DMS53 treated with DMSO at 0.1 percent for 48 hours (cell line): ENCODE measurements at regions not wholly inside any gene's neighbourhood (a gene's known extent, or its start where the extent isn't known, plus 50 kb on each side); places are given as distances from the start of the nearest gene placed in this dataset.

Experiments
- DNase-seq: peaks from one replicate; lab custom pipeline; 2025; ENCODE audit not compliant: unreplicated experiment; lab: John Stamatoyannopoulos, UW

GRCh38 chr15:67892559-67893377 lies 52.9 kb upstream of the RNU6-1 start:
- DNase-seq: no peak

GRCh38 chr15:67895237-67895636 lies 55.4 kb upstream of the RNU6-1 start:
- no peak for DNase-seq

- no peak for DNase-seq
Observed at GRCh38 chr15:67897646-67898339, 57.9 kb upstream of the RNU6-1 start.

DNA sequence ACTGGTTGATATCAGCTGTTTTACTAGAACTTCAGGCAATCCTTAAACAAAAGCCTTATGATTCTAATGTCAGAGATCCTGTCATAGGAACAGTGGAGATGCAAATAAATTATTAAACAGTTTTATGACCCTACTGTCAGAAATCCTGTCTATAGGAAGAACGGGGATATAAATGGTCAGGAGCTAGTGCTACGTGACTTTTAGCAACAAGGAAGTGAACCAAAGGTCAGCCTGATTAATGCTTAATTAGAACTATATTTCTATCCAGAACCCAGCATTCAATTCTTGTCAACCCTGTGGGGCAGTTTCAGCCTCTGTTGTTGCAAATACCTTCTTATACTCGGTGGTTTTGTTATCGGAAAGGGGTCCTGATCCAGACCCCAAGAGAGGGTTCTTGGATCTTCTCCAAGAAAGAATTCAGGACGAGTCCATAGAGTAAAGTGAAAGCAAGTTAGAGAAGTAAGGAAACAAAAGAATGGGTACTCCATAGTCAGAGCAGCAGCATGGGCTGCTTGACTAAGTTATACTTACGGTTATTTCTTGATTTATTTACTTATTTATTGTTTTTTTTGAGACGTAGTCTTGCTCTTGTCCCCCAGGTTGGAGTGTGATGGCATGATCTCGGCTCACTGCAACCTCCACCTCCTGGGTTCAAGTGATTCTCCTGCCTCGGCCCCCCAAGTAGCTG lies 59.9 kb upstream of the RNU6-1 start:
- no peak for DNase-seq

DNA sequence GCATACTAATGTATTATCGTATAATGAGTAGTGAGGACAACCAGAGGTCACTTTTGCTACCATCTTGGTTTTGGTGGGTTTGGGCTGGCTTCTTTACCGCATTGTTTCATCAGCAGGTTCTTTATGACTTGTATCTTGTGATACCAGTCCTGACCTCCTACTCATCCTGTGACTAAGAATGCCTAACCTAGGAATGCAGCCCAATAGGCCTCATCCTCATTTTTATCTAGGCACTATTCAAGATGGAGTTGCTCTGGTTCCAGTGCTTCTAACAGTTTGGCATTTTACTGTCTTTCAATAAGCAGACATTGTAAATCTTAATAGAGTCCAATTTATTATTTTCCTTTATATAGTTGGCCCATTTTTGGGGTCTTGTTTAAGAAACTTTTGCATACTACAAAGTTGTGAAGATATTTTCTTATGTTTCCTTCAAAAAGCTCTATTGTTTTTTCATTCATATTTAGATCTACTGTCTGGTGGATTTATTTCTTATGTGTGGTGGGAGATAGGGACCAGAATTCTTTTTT lies 60.8 kb upstream of the RNU6-1 start:
- DNase-seq: no peak

DNA sequence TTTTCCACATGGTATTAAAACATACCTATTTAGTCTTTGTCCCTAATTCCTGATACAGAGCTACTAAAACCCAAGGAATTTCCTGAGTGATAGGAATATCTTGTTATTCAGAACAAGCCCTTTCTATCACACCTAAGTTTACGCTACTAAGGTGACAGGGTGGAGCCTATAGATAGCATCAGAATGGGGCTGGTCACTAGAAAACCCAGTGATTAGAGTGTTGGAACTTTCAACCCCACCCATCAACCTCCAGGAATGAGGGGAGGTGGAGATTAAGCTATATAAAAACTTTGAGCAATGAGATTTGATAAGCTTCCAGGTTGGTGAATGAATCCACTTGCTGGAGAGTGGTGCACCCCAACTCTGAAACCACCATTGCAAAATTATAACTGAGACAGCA lies 62.1 kb upstream of the RNU6-1 start:
- no peak for DNase-seq

DNA sequence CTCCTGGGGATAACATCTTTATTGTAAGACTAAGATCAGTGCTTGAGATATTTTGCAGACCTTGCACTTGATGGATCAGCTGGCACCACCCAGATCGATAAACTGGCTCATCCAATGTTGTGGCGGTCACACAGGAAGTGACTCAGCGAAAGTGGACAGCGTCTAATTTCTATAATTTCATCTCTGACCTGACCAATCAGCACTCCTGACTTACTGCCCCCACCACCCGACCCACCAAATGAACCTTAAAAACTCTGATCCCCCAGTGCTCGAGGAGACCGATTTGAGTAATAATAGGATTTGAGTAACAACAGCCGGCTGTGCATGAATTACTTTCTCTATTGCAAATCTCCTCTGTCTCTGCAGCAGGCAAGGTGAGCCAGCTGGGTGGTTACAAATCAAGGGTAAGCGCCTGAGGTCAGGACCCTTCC lies 62.7 kb upstream of the RNU6-1 start:
- DNase-seq: no peak

DNA sequence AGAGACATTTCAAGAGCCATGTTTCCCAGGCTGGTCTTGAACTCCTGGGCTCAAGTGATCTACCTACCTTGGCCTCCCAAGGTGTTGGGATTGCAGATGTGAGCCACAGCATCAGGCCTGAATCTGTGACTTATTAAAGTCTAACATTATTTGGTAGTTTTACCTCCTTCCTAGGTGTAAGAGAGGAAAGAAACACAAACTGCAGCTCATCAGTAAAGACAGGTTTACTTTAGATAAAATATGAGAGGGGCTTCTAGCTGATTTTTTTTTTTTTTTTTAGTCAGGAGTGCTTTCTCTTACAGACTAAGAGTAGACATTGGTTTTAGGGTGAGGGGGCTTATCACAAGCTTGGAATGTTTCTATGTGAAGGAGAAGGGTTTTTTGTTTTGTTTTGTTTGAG lies 63.9 kb upstream of the RNU6-1 start:
- DNase-seq: no peak

GRCh38 chr15:67905628-67906027 lies 65.8 kb upstream of the RNU6-1 start:
- DNase-seq: no peak

DNA sequence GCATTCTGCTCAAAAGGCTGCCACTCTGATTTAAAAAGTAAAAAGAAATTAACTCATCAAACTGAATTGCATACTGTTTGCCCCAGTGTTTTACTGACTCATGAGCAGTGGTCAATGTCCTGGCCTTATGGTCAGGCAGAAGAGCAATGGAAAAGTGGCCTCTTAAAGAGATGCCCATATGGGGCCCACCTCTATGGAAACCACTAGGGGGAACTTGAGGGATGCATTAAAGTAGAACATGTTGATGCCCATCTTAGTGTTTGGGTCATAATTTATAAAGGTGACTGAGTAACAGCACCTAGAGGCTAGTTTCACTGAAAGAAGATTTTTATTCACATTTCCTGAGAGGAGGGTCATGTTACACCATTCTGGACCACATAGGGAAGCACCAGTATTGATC lies 66.5 kb upstream of the RNU6-1 start:
- no peak for DNase-seq

DNA sequence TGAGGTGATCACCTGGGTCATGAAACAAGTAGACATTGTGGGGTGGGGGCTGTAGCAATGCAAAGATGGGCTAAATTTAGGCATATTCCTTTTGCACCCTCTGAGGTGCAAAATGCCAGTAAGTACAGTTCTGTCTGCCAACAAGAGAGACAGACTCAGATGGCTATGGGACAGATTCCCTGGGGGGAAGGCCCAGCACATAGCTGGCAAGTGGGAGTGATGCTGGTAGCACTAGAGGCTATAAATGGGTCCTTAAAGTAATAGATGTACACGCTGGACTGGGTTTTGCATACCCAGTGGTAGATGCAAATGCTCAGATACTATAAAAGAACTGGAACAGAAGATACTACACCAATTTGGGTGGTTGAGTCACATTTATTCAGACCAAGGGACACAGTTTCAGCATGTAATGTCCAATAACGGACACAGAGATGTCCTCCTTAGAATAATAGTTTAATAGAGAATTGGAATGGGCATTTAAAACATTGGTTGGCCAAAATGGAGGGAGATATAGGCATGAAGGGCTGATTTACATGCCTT lies 67.4 kb upstream of the RNU6-1 start:
- DNase-seq: no peak

DNA sequence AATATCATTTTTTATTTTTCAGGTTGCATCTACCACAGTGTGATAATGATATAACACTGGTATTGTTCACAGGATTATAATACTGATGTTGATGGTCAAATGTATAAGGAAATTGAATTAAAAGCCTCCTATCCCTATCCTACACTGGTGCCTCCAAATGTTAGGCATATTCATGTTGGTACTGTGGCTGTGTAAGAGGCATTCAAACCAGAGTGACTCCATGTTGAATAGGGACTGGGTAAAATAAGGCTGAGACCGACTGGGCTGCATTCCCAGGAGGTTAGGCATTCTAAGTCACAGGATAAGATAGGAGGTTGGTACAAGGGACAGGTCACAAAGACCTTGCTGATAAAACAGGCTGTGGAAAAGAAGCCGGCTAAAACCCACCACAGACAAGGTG lies 68.9 kb upstream of the RNU6-1 start:
- no peak for DNase-seq

DNA sequence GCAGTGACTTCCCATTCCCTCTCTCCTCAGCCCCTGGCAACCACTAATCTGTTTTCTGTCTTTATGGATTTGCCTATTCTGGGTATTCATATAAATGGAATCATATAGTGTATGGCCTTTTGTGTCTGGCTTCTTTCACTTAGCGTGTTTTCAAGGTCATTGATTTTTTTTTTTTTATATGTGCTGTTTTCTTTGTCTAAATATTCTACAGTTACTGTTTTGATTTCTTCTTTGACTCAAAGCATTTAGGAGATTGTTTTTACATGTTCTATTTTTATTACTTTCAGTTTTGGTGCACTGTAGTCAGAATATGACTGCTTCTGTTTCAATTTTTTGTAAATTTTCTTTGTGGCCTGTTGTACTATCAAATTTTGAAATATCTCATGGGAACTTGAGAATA lies 71.9 kb upstream of the RNU6-1 start:
- no peak for DNase-seq

DNA sequence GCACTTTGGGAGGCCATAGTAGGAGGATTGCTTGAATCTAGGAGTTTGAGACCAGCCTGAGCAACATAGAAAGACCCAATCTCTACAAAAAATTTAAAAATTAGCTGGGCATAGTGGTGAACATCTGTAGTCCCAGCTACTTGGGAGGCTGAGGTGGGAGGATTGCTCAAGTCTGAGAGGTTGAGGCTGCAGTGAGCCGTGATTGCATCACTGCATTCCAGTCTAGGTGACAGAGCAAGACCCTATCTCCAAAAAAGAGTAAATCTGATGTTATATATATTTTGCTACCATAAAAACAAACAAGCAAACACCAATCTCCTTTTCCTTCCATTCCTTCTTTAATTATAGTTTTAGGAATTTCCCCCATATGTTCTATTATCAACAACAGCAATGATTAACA lies 74.2 kb upstream of the RNU6-1 start:
- no peak for DNase-seq

GRCh38 chr15:67914537-67915460 lies 75.0 kb upstream of the RNU6-1 start:
- peak; percentile 30 for DNase-seq

DNA sequence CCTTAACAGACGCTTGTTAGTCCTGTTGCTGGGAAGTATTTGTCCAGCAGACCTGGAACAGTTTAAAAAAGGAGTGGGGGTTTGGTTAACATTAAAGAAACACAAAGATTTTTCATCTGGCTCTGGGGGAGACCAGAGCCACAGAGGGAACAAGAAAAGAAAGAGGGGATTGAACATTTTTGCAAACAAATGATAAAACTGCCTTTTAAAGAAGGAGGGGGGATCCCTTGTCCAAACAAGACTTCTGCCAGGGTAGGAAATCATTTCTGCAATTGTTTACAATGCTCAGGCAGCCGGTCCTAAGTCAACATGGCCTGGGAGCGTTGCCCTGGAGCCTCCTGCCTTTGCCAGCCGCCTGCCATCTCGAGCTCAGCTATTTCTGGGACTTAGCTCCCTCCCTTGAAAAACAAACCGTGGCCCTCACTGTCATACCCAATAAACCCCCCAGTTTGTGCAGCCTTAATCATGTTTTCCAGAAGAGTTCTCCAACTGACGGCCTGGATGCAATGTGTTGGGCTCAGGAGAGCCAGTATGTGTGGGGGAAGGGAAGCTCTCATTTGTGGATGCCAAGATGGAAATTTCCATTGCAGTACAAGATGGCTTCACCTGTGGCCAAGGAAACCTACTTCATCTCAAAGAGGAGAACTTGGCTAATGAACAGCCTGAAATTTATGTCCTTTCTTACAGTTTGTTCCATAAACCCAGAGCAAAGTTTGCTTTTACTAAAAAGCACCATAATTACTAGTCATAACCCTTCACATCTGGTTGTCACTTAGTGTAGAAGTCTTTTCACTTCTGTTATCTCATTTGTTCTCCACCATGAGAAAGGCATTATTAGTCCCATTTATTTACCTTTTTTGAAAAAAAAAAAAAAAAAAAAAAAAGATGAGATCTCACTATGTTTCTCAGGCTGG lies 75.9 kb upstream of the RNU6-1 start:
- DNase-seq: peak; percentile 78

DNA sequence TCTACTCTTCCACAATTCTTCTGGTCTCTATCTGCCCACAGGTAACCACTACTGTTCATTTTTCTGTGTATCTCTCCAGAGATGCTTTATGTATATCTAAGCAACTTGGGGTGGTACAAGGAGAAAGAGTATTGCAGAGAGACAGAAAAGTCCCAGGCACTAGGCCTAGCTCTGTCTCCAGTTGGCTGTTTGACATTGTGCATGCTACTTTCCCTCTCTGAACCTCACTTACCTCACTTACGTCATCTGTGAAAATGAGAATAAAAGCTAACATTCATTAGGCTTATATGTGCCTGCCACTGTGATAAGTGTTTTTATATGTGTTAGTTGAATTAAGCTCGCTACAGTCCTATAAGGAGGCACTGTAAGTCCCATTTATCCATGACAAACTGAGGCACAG lies 76.7 kb upstream of the RNU6-1 start:
- no peak for DNase-seq

DNA sequence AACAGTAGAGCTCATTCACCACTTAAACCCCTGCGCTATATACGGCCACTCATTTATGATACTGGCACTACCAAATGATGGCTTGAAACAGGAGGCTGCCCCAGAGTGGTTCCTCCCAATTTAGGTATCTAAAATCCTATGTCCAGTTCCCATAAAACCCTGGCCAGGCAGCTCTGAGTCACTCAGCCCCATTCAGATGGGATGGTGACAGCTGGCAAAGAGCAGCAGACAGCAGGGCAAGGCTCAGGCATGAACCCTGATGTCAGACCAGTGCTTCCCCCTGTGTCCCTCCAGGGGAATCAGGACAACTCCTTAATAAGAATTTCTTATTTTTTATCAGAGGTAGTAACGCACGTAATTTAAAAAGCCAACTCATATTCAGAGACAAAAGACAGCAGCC lies 77.2 kb upstream of the RNU6-1 start:
- no peak for DNase-seq

DNA sequence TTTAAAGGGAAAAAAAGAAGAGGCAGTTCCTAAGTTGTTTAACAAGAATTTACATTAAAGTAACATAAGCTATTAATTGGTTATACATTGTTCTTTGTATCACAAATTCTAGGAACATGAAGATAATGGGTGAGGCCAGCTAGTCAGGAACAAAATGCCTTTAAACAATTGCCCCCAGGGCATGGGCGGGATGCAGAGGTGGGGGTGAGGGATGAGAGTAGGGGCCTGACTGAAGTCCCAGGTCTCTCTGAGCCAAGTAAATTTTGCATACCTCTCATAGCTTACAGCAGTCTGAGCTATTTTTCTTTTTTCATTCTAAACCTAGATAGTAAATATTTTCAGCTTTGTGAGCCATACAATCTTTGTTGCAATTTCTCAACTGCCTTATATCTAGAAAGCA lies 77.8 kb upstream of the RNU6-1 start:
- DNase-seq: no peak
